Heart left ventricle (tissue), 13 donors: ENCODE measurements at regions not wholly inside any gene's neighbourhood (a gene's known extent, or its start where the extent isn't known, plus 50 kb on each side); places are given as distances from the start of the nearest gene placed in this dataset.

ENCODE experiments used
- CTCF ChIP-seq, 12 donors: fragments of 200-600 bp; sonication (generic) in 4 of 12; IDR thresholded peaks; one replicate each; pipeline versions ENCODE4 v1.5.0 to v1.8.0; 2018 to 2022; ENCODE audit warnings: antibody characterized with exemption in 12 of 12, mild to moderate bottlenecking in 5 of 12
- POLR2A ChIP-seq, 2 donors: fragments of 450-650 bp; IDR thresholded peaks; one replicate each; pipeline ENCODE4 v1.6.1; 2017; ENCODE audit warnings: antibody characterized with exemption in 2 of 2, mild to moderate bottlenecking in 2 of 2, moderate library complexity in 2 of 2
- donor health status: ischemic (EF 13 %, LVEDD 7.1; RV severe dilation, severe dysfunction).
- donor health status: DM: no; HTN: yes; CAD: no.
- donor health status: DM: no; HTN: no; CAD: no.
- donor health status: ischemic (EF 25% LVEDD 6.9; RV normal size, moderate dysfunction).
- donor health status: ischemic (EF 25% LVEDD 5.7; RV mildly dilated, moderate dysfunction).
- donor health status: ischemic (EF 35%, LVEDD 5.7; RV mildly dilated, moderate dysfunction).
- donor health status: nonischemic (EF 11% LVEDD 7.7; RV severe dilation, severe dysfunction).
- donor health status: DM: yes; HTN: yes; CAD: no.
- donor health status: PGD.
- donor health status: ischemic (EF 29% LVEDD 5.4; RV normal size, mild dysfunction).
- donor health status: nonischemic (EF 23%, LVEDD 6.1; RV moderate dilation, normal function).

- TF ChIP-seq CTCF (IDR thresholded peaks at IDR 0.05), result no peak
- no peak for TF ChIP-seq POLR2A (IDR thresholded peaks at IDR 0.05)
Observed at GRCh38 chr11:109236696-109237095, 185.3 kb upstream of the C11orf87 start.
